ENCODE measurements at regions not wholly inside any gene's neighbourhood (a gene's known extent, or its start where the extent isn't known, plus 50 kb on each side); places are given as distances from the start of the nearest gene placed in this dataset.

DNA sequence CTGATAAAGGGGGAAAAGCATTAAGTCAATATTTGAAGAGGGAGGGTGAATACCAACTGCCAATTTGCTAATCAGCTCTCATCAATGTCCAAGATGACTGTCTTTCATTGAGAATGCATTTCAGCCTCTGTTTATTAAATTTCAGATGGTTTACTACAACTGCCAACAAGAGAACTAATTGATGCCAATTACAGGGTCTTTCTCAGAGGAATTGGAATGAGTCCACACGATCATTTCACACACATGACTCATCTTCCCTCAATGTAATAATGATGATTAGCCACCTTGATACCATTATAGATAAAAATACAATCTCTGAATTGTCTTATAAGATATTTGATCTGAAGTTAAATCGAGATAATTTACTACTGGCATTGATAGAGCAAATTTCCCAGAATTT is 1274.4 kb downstream of the ROBO2 start:
- Histone ChIP-seq H3K9me3 (no peaks in the 10 kb centered on the region), H3K4me3 (no peak overlapping the region), H3K27ac (no peak overlapping the region), H3K27me3 (no peaks in the 10 kb centered on the region), H3K4me1 (no peaks in the 10 kb centered on the region), H3K36me3 (no peaks in the 10 kb centered on the region)
- no peak for ATAC-seq (ENCODE audit: low FRiP score in 2 of 2)
- WGBS, 2 donors = 68 to 74% methylated on average over 2 of the region's 2 CpGs
- TF ChIP-seq POLR2AphosphoS5 (IDR thresholded peaks at IDR 0.05) (no peak), CTCF (IDR thresholded peaks at IDR 0.05) (no peak), EP300 (IDR thresholded peaks at IDR 0.05) (no peak), POLR2A (IDR thresholded peaks at IDR 0.05) (no peak)
- DNase-seq = no peak

GRCh38 chr3:78317774-78318173 is 1277.9 kb downstream of the ROBO2 start:
- no peak for TF ChIP-seq EP300 (IDR thresholded peaks at IDR 0.05)
- TF ChIP-seq CTCF (IDR thresholded peaks at IDR 0.05) = no peak
- no peak for TF ChIP-seq POLR2A (IDR thresholded peaks at IDR 0.05)
- TF ChIP-seq POLR2AphosphoS5 (IDR thresholded peaks at IDR 0.05) = no peak
- Histone ChIP-seq H3K27ac (no peak overlapping the region), H3K4me3 (no peak overlapping the region), H3K4me1 (no peaks in the 10 kb centered on the region), H3K36me3 (no peaks in the 10 kb centered on the region), H3K27me3 (no peaks in the 10 kb centered on the region), H3K9me3 (no peaks in the 10 kb centered on the region)
- DNase-seq = no peak
- WGBS, 2 donors = 83 to 85% methylated on average over 1 of the region's 1 CpG
- no peak for ATAC-seq (ENCODE audit: low FRiP score in 2 of 2)

DNA sequence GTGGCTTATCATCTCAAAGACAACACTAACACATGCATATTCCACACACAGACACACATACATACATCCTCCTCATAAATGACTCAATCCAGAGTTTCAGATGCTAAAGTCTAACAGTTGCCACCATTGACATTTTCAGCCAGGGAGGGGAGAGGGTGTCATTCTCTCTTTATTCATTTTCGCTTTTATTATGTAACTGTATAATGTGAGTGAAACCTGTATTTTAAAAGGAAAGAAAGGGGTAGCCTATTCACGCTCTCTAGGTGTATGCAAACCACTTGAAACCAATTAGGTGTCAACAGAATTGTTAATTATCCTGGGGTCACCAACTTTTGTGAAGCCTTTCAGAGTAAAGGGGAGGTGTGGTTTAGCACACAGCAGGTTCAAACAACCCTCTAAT is 1282.9 kb downstream of the ROBO2 start:
- H3K27ac ChIP-seq = no peak overlapping the region
- no peak overlapping the region for H3K4me3 ChIP-seq
- H3K36me3 ChIP-seq = no peaks in the 10 kb centered on the region
- H3K9me3 ChIP-seq = no peaks in the 10 kb centered on the region
- H3K4me1 ChIP-seq = no peaks in the 10 kb centered on the region
- ATAC-seq (ENCODE audit: low FRiP score in 2 of 2) = no peak
- no peak for DNase-seq
- WGBS, 2 donors = 79% methylated on average over 2 of the region's 2 CpGs
- TF ChIP-seq CTCF (IDR thresholded peaks at IDR 0.05) = no peak
- TF ChIP-seq EP300 (IDR thresholded peaks at IDR 0.05) = no peak
- TF ChIP-seq POLR2AphosphoS5 (IDR thresholded peaks at IDR 0.05) = no peak
- TF ChIP-seq POLR2A (IDR thresholded peaks at IDR 0.05) = no peak
- no peaks in the 10 kb centered on the region for H3K27me3 ChIP-seq

DNA sequence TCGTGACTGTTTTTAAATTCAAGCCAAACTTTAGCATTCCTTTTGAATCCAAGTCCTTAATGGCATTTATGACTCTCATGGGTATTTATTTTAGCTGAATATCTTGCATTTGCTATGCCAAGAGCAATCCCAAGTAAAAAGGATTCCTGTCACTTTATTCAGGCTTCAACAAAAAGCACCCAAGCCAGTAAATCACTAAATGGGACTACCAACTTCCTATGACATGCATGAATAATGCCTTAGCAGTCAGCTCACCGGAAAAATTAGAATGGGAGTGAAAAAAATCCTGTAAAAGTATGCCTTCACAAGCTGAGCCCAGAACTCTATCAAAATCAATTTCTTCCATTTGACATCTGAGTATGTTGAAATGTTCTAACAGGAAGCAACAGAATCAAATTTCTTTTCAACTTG is 1297.9 kb downstream of the ROBO2 start:
- Histone ChIP-seq H3K9me3 (no peaks in the 10 kb centered on the region), H3K27ac (no peak overlapping the region), H3K27me3 (no peaks in the 10 kb centered on the region), H3K4me1 (no peaks in the 10 kb centered on the region), H3K4me3 (no peak overlapping the region), H3K36me3 (no peaks in the 10 kb centered on the region)
- TF ChIP-seq EP300 (IDR thresholded peaks at IDR 0.05) (no peak), CTCF (IDR thresholded peaks at IDR 0.05) (no peak), POLR2AphosphoS5 (IDR thresholded peaks at IDR 0.05) (no peak), POLR2A (IDR thresholded peaks at IDR 0.05) (no peak)
- no peak for ATAC-seq (ENCODE audit: low FRiP score in 2 of 2)
- 30 to 43% methylated on average over 2 of the region's 2 CpGs for whole genome bisulfite sequencing, 2 donors
- DNase-seq = no peak

DNA sequence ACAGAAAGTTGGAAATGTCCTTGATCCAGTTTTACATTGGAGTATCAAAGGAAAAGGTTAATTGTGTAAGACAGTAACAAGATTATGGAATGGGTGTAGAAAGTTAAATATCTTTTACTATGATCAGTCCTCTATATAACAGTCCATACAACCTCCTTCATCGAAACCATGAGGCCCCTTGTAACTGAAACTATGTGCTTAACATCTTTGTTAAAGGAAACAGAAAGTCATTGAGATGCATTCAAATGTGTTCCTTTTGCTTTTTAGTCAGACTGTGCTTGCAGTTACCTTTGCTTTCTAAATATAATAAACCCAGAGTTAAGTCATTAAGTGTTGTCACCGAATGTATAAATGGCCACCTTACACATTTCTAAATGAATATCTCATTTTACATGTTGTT is 1298.5 kb downstream of the ROBO2 start:
- no peaks in the 10 kb centered on the region for H3K4me1 ChIP-seq
- TF ChIP-seq POLR2A (IDR thresholded peaks at IDR 0.05) (no peak), CTCF (IDR thresholded peaks at IDR 0.05) (no peak)
- DNase-seq (no peak), ATAC-seq (ENCODE audit: low FRiP score in 2 of 2) (no peak)
- no peaks in the 10 kb centered on the region for H3K36me3 ChIP-seq
- no peaks in the 10 kb centered on the region for H3K27me3 ChIP-seq
- H3K27ac ChIP-seq = no peak overlapping the region
- no peak overlapping the region for H3K4me3 ChIP-seq
- H3K9me3 ChIP-seq = no peaks in the 10 kb centered on the region
- 71 to 73% methylated on average over 2 of the region's 2 CpGs for WGBS, 2 donors

All from upper lobe of left lung (tissue), 6 donors.